ENCODE measurements at regions not wholly inside any gene's neighbourhood (a gene's known extent, or its start where the extent isn't known, plus 50 kb on each side); places are given as distances from the start of the nearest gene placed in this dataset.

DNA sequence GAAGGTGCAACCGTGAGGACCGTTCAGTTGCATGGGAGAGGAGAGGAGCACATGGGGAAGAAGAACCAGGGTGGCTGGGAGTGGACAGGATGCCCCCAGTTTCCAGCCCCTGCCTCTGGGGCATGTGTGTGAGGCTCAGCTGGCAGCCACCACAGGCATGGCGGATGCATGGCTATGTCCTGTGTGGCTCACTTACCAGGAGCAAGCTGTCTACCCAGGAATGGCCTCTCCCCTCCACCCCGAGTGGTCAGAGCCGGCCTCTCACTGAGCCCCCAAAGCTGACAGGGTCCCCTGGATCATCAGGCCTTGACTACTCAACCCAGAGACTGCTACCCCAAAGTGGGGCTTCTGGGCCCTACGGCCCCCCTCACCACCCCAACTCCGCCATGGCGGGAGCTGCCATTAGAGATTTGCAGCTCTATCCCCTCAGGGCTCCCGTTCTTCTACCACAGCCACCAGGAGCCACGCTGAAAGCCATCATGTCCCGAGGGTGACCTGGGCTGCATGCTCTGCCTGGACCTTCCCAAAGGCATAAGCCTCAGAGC, 65.3 kb downstream of the RHOB start:
- Histone ChIP-seq H3K4me2 (ENCODE audit: low read length) (no peak overlapping the region), H3K27ac (no peak overlapping the region), H3K9ac (no peak overlapping the region), H3K36me3 (ENCODE audit: control insufficient read depth, insufficient read depth, low read length) (no peaks in the 10 kb centered on the region), H3K4me1 (peaks cover 8% of the 10 kb centered on the region), H3K27me3 (ENCODE audit: control insufficient read depth, insufficient read depth, low read length) (no peaks in the 10 kb centered on the region), H2AFZ (no peak overlapping the region), H3K9me3 (ENCODE audit: control insufficient read depth, low read length) (no peaks in the 10 kb centered on the region), H3K4me3 (ENCODE audit: low read depth, low read length) (no peak overlapping the region), H3K79me2 (no peaks in the 10 kb centered on the region)
- TF ChIP-seq, protein P1, sequence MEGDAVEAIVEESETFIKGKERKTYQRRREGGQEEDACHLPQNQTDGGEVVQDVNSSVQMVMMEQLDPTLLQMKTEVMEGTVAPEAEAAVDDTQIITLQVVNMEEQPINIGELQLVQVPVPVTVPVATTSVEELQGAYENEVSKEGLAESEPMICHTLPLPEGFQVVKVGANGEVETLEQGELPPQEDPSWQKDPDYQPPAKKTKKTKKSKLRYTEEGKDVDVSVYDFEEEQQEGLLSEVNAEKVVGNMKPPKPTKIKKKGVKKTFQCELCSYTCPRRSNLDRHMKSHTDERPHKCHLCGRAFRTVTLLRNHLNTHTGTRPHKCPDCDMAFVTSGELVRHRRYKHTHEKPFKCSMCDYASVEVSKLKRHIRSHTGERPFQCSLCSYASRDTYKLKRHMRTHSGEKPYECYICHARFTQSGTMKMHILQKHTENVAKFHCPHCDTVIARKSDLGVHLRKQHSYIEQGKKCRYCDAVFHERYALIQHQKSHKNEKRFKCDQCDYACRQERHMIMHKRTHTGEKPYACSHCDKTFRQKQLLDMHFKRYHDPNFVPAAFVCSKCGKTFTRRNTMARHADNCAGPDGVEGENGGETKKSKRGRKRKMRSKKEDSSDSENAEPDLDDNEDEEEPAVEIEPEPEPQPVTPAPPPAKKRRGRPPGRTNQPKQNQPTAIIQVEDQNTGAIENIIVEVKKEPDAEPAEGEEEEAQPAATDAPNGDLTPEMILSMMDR (IDR thresholded peaks at IDR 0.05), result no peak

DNA sequence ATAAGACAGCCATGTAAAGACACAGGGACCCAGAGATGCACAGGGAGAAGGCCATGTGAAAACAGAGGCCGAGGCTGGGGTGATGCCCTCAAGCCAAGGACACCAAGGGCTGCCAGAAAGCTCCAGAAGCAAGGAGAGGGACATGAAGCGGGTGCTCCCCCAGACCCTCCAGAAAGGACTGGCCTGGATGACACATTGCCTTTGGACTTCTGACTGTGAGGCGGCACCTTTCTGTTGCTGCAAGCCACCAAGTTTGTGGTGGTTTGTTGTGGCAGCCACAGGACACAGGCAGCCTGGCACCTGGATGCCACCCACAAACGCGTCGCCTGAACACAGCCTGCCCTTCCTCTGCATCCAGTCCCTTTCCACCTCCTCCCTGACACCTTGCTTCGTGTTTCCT, 67.1 kb downstream of the RHOB start:
- Histone ChIP-seq H2AFZ (no peak overlapping the region), H3K27ac (no peak overlapping the region), H3K79me2 (no peaks in the 10 kb centered on the region), H3K36me3 (ENCODE audit: control insufficient read depth, insufficient read depth, low read length) (no peaks in the 10 kb centered on the region), H3K4me1 (peaks cover 8% of the 10 kb centered on the region), H3K27me3 (ENCODE audit: control insufficient read depth, insufficient read depth, low read length) (no peaks in the 10 kb centered on the region), H3K9ac (no peak overlapping the region), H3K4me2 (ENCODE audit: low read length) (no peak overlapping the region), H3K4me3 (ENCODE audit: low read depth, low read length) (no peak overlapping the region), H3K9me3 (ENCODE audit: control insufficient read depth, low read length) (no peaks in the 10 kb centered on the region)
- TF ChIP-seq, protein P1 (IDR thresholded peaks at IDR 0.05), result no peak

DNA sequence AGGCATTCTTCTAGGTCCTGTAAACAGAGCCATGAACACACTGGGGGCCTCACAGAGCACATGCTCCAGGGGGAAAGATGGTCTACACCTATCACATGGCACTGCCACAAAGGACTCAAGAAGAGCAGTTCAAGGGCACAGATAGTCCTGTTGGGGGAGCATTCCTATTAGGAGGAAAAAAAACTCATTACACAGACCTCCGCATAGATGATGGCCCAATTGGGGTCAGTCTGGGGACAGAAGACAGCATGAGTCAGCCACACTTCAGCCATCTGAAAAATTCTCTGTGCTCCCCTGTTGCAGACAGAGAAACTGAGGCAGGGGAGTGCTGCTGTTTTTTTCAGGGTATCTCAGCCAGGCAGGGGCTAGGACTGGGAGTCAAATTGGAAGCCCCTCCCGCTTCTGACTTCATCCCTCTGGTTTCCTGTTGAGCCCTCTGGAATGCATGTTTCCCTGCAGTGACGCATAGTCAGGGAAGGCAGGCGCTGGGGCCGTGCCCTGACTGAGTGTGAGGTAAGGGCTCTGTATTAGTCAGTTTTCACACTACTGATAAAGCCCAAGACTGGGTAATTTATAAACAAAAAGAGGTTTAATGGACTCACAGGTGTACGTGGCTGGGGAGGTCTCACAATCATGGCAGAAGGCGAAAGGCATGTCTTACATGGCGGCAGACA, 67.9 kb downstream of the RHOB start:
- Histone ChIP-seq H3K9ac (no peak overlapping the region), H3K4me2 (ENCODE audit: low read length) (no peak overlapping the region), H3K4me1 (peaks cover 6% of the 10 kb centered on the region), H3K27me3 (ENCODE audit: control insufficient read depth, insufficient read depth, low read length) (no peaks in the 10 kb centered on the region), H3K9me3 (ENCODE audit: control insufficient read depth, low read length) (no peaks in the 10 kb centered on the region), H3K79me2 (no peaks in the 10 kb centered on the region), H3K4me3 (ENCODE audit: low read depth, low read length) (no peak overlapping the region), H3K36me3 (ENCODE audit: control insufficient read depth, insufficient read depth, low read length) (no peaks in the 10 kb centered on the region), H2AFZ (no peak overlapping the region), H3K27ac (no peak overlapping the region)
- TF ChIP-seq, protein P1 (IDR thresholded peaks at IDR 0.05), result no peak

DNA sequence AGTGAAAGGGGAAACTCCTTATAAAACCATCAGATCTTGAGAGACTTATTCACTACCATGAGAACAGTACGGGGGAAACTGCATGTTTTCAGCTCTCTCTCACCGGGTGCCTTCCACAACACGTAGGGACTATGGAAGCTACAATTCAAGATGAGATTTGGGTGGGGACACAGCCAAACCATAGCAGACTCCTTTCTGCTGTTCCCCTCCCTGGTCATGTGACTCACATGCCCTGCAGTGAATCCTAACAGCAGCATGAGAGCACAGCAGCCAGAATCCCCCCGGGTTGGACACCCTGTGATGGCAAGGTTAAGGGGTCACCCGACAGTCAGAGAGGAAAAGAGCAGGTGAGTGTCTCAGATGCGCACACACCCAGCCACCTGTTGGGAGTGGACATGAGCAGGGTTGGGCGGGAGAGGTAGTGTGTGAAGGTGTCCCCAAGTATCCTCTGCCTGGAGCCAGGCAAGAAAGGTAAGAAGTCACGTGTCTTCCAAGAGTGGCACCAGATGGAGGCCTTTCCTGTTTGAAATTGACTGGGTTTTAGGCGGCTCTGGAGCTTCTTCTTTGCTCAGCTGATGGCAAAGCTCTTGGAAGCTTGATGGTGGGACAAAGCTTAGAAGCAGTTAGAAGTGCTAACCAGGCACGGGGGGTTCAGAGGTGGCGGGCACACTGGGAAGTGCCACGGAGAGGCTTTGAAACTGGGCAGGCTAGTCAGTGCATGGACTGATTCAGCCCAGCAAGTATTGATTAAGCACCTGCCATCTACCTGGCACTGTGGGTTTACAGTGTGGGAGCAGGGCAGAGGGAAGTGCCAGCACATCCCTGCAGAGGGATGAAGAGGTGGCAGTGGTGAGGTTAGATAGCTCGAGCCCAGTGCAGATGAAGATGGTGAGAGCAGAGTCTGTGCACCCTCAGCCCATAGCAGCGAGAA, 68.7 kb downstream of the RHOB start:
- H3K9me3 ChIP-seq (ENCODE audit: control insufficient read depth, low read length), result no peaks in the 10 kb centered on the region
- H2AFZ ChIP-seq, result no peak overlapping the region
- H3K4me2 ChIP-seq (ENCODE audit: low read length), result no peak overlapping the region
- peaks cover 2% of the 10 kb centered on the region for H3K4me1 ChIP-seq
- H3K9ac ChIP-seq, result no peak overlapping the region
- TF ChIP-seq, protein P1 (IDR thresholded peaks at IDR 0.05), result no peak
- no peaks in the 10 kb centered on the region for H3K36me3 ChIP-seq (ENCODE audit: control insufficient read depth, insufficient read depth, low read length)
- no peak overlapping the region for H3K27ac ChIP-seq
- H3K27me3 ChIP-seq (ENCODE audit: control insufficient read depth, insufficient read depth, low read length), result no peaks in the 10 kb centered on the region
- H3K4me3 ChIP-seq (ENCODE audit: low read depth, low read length), result no peak overlapping the region
- H3K79me2 ChIP-seq, result no peaks in the 10 kb centered on the region
